Frontal cortex (tissue), 4 donors: ENCODE measurements at regions not wholly inside any gene's neighbourhood (a gene's known extent, or its start where the extent isn't known, plus 50 kb on each side); places are given as distances from the start of the nearest gene placed in this dataset. TPM values are rescaled to one million over a fixed set of nuclear protein-coding genes. Genes with fewer than 3 reads are reported as not detected.

Source experiments
- DNase-seq, 2 donors: peaks; one replicate each; pipeline ENCODE4 v3.0.0; 2012; ENCODE audit warnings: low spot score in 2 of 2
- FAIRE-seq: peaks from 2 replicates; lab custom pipeline; 2012; peaks lifted over from hg19 to GRCh38; lab: Jason Lieb, UNC
- small RNA-seq: library from RNA; depleted of rRNA; stranded (forward); fragments of <200 nt; gene quantifications from one replicate; pipeline ENCODE3, GENCODE V24; 2014
- donor health status: control.
- donor health status: control.
- donor health status: control.

DNA sequence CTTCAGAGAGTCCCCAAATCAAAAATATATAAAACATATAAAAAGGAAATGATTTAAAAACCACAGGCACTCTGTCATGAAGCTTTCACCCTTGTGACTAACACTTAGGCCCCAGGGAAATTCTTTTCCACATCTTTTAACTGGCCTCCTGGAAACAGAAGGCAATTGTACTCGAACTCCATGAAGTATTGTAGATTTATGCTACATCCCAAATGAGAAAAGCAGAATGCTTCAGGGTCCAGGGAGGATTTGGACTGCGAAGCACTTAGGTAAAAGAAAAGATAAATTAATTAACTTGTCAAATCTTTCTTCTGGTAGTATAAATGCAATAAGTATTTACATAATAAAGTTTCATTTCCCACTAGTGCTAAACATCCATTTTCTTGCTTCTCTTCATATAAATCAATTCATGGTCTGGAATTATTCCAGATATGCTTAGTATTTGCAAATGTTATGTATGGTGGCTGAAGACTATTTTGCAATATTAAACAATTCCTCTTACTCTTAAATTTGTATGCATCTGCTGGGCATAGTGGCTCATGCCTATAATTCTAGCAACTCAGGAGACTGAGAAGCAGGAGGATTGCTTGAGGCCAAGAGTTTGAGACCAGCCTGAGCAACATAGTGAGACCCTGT lies 64.9 kb upstream of the ELL2 start:
- DNase-seq, result no peak
- FAIRE-seq, result no peak

DNA sequence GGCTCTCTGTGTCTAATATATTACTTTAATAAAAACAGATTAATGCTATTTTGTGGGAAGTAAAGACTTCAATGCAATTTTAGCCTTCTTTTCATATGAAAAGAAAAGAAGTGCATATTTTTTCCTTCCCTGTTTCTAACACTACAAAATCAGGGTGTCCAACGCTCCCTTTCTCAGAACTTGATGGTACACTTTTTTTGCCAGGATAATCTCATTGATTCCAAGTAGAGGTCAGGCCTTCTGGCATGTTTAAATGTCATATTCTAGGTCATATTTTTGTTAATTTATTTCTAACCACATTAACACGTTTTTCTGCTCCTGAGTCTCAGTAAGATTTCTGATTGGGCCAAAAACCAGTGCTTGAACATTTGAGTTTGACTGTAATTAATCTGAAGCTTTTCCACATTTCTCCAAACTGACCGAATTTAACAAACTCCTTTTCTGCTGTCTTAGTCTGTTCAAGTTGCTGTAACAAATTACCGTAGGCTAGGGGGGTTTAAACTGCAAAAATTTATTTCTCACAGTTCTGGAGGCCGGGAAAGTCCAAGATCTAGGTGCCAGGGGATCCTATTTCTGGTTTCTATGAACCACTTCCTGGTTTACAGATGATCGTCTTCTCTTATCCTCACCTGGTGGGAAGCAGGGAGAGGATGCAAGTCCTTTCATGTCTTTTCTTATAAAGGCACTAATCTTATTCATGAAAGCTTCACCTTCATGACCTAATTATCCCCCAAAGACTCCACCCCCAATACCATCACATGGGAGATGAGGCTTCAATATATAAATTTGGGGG lies 63.2 kb upstream of the ELL2 start:
- DNase-seq, result no peak
- no peak for FAIRE-seq

DNA sequence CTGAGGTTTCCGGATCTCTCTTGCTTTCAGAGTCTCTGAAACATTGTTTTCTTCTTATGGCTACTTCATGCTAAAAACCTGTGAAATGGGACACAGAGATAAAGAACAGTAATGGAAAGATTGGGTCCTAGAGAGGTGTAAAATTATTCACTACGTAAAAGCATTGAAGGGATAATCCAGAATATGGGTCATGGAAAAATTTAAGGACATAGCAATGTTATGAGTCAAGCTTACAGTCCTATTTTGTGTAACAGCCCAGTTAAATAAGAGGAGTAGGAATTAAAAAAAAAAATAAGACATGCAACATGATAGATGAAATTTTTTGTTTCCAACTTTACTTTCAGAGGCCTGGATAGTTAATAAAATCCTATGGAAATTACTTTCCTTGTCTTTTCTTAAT lies 61.9 kb upstream of the ELL2 start:
- FAIRE-seq, result no peak
- DNase-seq, result no peak

DNA sequence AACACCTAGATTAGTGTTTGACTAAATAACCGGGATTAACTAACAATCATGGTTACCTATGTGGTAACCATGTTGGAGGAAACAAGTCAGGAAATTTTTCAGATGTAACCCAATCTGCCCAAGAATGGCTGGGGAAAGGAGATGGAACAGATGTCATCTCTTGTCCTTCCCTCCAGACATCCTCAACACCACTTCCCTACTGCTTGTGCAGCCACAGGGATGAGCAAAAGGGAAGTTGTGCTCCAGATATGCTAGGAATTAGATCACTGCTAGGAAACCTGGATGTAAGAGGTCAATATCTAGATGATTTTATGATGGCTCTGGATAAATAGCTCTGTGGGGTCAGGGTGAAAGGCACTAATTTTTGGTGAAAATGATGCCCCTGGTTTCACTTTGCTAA lies 61.3 kb upstream of the ELL2 start:
- DNase-seq (no peak), FAIRE-seq (no peak)

DNA sequence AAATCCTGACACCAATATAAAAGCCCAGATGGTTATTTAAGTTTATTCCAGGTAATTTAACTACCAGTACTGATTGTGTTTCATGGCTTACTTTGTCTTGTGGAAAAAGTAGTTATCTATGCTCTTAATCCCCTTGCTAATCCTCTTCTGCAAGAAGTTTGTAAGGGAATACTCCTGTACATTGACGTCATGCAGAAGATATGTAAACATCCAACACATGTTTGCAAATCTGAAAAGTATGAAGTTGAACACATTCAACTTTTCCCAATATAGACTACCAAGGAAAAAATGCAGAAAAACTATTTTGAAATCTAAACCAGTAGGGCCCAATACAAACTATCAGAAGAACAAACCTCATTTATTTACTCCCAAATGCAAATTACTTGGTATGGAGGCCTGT lies 56.3 kb upstream of the ELL2 start:
- DNase-seq (no peak), FAIRE-seq (no peak)

DNA sequence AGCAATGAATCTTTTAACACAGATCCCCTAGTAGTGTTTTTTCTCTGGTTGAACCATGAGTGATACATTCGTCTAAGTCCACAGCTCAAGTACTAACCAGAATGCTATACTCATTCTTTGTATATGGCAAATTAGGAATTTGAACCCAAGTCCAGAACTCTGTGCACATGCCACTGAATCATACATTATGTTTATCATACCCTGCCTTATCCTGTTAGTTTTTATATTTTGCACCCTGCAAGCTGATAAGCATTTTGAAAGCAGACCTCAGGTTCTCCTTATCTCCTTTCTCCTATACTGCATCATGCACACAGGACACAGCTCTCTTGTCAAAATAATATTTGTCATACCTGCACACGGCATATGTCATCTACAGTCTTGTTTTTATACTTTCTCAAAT lies 54.6 kb upstream of the ELL2 start:
- FAIRE-seq (no peak), DNase-seq (no peak)

DNA sequence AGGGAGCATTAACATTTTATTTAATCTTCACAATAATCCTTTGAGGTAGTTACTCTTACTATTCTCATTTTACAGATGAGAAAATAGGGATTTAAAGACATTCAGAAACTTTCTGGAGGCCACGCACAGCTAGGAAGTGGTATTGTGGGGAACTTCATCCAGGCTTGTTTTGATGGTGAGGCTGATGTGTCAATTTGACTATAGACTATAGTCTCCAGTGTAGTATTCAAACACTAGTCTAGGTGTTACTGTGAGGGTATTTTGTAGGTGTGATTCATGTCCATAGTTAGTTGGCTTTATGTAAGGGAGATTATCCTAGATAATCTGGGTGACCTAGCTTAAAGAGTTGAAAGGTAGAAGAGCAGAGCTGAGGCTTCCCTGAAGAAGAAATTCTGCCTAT lies 54.1 kb upstream of the ELL2 start:
- DNase-seq, result no peak
- no peak for FAIRE-seq

DNA sequence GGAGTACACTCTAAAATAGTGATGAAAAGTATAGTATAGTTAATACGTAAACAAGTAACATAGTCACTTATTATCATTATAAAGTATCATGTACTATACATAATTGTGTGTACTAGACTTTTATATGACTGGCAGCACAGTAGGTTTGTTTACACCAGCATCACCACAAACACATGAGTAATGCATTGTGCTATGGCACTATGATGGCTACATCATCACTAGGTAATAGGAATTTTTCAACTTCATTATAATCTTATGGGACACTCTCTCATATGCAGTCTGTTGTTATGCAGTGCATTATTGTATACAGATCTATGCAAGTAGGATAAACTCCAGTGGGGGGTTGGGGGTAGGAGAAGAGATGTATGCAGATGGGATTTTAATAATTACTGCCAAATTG lies 52.7 kb upstream of the ELL2 start:
- DNase-seq, result no peak
- no peak for FAIRE-seq

DNA sequence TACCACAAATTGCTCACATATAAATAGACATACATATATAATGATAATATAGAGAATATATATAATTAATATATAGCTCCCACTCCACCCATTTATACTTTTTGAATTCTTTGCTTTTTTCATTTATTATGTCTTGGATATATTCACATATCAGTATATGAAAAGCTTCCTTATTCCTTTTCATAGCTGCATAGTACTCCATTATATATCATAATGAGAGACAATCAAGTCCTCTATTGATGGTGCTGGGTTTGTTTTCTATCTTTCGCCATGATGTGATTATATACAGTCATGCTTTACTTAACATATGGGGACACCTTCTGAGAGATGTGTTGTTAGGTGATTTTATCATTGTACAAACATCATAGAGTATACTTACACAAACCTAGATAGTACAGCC lies 51.6 kb upstream of the ELL2 start:
- FAIRE-seq (no peak), DNase-seq (no peak)

DNA sequence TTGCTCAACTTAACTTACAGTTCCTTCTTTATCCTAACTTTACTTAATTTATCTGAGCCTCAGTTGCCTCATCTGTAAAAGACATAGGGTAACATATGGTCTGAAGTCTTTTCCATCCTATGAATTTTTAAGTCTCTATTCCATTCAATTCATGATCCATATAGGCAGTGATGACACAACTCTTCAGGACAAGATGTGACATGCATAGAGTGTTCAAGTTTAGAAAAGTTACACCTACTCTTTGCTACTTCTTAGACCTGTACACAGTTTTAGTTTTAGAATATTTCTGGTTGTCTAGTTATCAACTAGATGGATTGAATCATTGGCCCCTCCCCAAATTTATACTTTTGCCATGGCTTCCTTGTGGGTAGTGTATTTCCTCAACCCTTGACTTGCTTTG lies 50.7 kb upstream of the ELL2 start:
- no peak for FAIRE-seq
- no peak for DNase-seq

Small RNAs in the stretch of these regions (small RNA-seq; reads per million reads assigned to genes)
- gene MIR583, result not detected
- gene RNU6-524P, result not detected
